ENCODE measurements at regions not wholly inside any gene's neighbourhood (a gene's known extent, or its start where the extent isn't known, plus 50 kb on each side); places are given as distances from the start of the nearest gene placed in this dataset.

DNA sequence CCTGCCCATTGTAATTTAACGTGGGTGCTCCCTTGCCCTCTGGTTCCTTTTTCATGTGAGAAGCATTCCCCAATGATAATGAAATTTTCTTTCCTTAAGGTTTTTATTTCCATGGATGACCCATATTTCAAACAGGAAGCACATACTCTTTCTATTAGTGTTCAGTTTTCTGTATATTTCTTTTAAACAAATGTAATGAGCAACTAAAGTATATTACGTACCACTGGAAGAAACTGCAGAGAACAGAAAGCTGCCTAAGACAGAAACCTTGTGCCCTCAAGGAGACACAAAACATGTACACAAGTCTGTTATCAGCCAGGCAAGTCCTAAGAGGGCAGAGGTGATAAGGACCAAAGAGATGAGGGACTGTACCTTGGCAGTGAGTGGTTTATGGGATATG, 414.9 kb downstream of the ETNK1 start:
- H3K9me3 ChIP-seq: no peaks in the 10 kb centered on the region
- no peaks in the 10 kb centered on the region for H3K4me1 ChIP-seq
- DNase-seq: no peak
- no peaks in the 10 kb centered on the region for H3K36me3 ChIP-seq
- H3K27ac ChIP-seq: no peak overlapping the region
- no peaks in the 10 kb centered on the region for H3K27me3 ChIP-seq
- no peak overlapping the region for H3K4me3 ChIP-seq
- TF ChIP-seq, protein P1, sequence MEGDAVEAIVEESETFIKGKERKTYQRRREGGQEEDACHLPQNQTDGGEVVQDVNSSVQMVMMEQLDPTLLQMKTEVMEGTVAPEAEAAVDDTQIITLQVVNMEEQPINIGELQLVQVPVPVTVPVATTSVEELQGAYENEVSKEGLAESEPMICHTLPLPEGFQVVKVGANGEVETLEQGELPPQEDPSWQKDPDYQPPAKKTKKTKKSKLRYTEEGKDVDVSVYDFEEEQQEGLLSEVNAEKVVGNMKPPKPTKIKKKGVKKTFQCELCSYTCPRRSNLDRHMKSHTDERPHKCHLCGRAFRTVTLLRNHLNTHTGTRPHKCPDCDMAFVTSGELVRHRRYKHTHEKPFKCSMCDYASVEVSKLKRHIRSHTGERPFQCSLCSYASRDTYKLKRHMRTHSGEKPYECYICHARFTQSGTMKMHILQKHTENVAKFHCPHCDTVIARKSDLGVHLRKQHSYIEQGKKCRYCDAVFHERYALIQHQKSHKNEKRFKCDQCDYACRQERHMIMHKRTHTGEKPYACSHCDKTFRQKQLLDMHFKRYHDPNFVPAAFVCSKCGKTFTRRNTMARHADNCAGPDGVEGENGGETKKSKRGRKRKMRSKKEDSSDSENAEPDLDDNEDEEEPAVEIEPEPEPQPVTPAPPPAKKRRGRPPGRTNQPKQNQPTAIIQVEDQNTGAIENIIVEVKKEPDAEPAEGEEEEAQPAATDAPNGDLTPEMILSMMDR (IDR thresholded peaks at IDR 0.05): no peak
- TF ChIP-seq POLR2A (IDR thresholded peaks at IDR 0.05): no peak
- intact Hi-C loops (cut with DNase I): no loop called here
- WGBS, 2 donors: 79 to 89% methylated on average over 2 of the region's 2 CpGs

DNA sequence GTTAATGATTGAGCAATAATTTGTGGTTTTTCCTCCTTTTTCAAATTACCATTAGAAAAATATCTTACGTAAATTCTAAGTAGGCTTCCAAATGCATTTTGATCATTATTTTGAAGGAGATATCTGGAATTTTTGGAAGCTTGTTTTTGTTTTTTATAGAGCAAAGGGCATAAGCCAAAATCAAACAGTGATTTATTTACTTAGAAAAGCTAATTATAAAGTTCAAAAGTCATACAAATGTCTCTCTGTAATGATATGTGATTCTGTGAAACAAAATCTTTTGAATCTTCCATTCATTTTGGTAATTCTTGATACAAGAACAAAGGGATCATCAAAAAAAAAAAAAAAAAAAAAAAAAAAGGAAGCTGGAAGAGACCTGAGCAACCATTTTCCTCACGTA, 416.8 kb downstream of the ETNK1 start:
- no peak for TF ChIP-seq POLR2A (IDR thresholded peaks at IDR 0.05)
- TF ChIP-seq, protein P1 (IDR thresholded peaks at IDR 0.05): no peak
- H3K27me3 ChIP-seq: no peaks in the 10 kb centered on the region
- no peak overlapping the region for H3K27ac ChIP-seq
- no peaks in the 10 kb centered on the region for H3K4me1 ChIP-seq
- 85 to 97% methylated on average over 2 of the region's 2 CpGs for WGBS, 2 donors
- intact Hi-C loops (cut with DNase I): no loop called here
- no peaks in the 10 kb centered on the region for H3K9me3 ChIP-seq
- no peaks in the 10 kb centered on the region for H3K36me3 ChIP-seq
- DNase-seq: no peak
- no peak overlapping the region for H3K4me3 ChIP-seq

DNA sequence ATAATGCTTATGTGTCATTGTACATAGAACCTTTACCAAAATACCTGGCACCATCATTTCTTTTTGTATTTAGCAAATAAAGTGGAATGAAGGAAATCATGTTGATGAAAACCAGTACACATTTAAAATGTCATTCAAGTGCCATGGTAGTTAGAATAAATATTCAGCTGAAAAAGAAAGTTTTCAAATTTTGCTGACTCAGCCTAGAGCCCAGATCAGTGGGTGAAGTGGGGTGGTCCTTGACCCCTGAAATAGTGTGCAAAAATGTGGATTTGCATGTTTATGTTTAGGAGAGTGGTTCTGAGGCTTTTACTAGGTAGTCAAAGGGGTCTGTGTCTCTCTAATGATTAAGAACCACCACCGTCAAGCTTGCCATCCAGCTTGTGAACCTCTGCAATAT, 418.7 kb downstream of the ETNK1 start:
- no peaks in the 10 kb centered on the region for H3K9me3 ChIP-seq
- intact Hi-C loops (cut with DNase I): no loop called here
- no peak for DNase-seq
- H3K27ac ChIP-seq: no peak overlapping the region
- H3K4me1 ChIP-seq: no peaks in the 10 kb centered on the region
- no peaks in the 10 kb centered on the region for H3K36me3 ChIP-seq
- TF ChIP-seq, protein P1 (IDR thresholded peaks at IDR 0.05): no peak
- no peak for TF ChIP-seq POLR2A (IDR thresholded peaks at IDR 0.05)
- H3K27me3 ChIP-seq: no peaks in the 10 kb centered on the region
- WGBS, 2 donors: 80 to 92% methylated on average over 1 of the region's 1 CpG
- H3K4me3 ChIP-seq: no peak overlapping the region

DNA sequence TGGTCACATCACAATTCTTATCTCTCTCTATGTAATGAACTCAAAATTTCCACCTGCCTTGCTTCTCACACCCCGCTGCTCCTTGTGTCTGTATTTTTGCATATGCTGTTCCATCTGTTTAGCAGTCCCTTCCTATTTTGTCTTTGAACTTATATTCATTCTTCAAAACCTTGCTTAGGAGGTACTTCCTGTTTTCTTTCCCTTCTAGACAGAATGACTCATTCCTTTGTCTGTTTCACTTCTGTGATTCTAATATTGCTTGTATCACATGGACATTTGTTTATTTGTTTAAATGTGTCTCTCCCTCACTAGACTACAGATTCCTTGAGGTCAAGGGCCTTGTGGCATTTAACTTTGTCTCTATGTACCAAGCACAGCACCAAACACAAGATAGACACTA, 424.2 kb downstream of the ETNK1 start:
- no peaks in the 10 kb centered on the region for H3K9me3 ChIP-seq
- no peaks in the 10 kb centered on the region for H3K36me3 ChIP-seq
- no peaks in the 10 kb centered on the region for H3K4me1 ChIP-seq
- DNase-seq: no peak
- no peak overlapping the region for H3K4me3 ChIP-seq
- no peak overlapping the region for H3K27ac ChIP-seq
- H3K27me3 ChIP-seq: no peaks in the 10 kb centered on the region
- TF ChIP-seq POLR2A (IDR thresholded peaks at IDR 0.05): no peak
- TF ChIP-seq, protein P1 (IDR thresholded peaks at IDR 0.05): no peak
- intact Hi-C loops (cut with DNase I): no loop called here
- WGBS, 2 donors: 65 to 86% methylated on average over 1 of the region's 1 CpG

DNA sequence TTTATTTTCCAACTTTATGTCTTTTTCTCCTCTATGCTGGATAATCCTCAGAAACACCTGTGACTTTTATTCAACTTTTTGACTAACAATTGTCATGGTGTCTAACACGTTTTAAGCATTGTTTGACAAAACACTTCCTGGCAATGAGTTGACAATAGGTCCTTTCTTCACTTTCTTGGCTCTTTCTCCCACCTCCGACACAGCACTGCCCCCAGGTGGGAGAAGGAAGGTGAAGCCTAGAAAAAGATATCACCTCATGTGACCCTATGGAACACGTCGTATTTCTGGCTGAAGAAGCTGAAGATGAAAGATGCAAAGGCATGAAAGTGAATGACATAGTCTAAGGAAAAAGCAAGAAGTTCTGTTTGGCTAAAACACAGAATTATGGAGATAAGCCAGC, 430.0 kb downstream of the ETNK1 start:
- no peaks in the 10 kb centered on the region for H3K27me3 ChIP-seq
- H3K9me3 ChIP-seq: no peaks in the 10 kb centered on the region
- TF ChIP-seq POLR2A (IDR thresholded peaks at IDR 0.05): no peak
- TF ChIP-seq, protein P1 (IDR thresholded peaks at IDR 0.05): peak in 3 of 6 experiments; percentile 32 to 38 (median 37)
- H3K36me3 ChIP-seq: no peaks in the 10 kb centered on the region
- intact Hi-C loops (cut with DNase I): loop anchor here (10.0 kb wide), 1 partner anchor 200 kb away; no protein-coding TSS in a partner anchor
- no peak overlapping the region for H3K27ac ChIP-seq
- no peak for DNase-seq
- 11 to 21% methylated on average over 4 of the region's 4 CpGs for WGBS, 2 donors
- no peak overlapping the region for H3K4me3 ChIP-seq
- no peaks in the 10 kb centered on the region for H3K4me1 ChIP-seq
